ENCODE measurements at regions not wholly inside any gene's neighbourhood (a gene's known extent, or its start where the extent isn't known, plus 50 kb on each side); places are given as distances from the start of the nearest gene placed in this dataset.

- no peak overlapping the region for H2AFZ ChIP-seq (ENCODE audit: low read depth, low read length)
These were observed 286.8 kb upstream of the DDX53 start for GRCh38 chrX:22712942-22713341.

DNA sequence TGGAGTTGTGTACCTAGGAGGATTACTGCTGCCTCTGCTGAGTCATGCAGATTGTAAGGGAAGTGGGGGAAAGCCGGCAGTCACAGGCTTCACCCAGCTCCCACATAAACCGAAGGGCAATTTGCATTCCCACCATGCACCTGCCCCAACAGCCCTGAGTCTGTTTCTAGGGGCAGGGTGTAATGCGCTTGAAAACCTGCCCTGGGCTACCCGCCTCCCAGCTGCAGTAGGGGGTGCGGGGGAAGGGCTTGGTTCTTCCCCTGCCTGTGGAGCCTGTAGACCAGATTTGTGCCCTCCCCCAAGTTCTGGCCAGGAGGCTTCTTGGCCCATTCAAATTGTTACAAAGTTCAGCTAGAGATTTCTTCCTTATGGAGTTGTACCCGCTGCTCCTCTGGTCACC is 269.2 kb upstream of the DDX53 start:
- no peaks in the 10 kb centered on the region for H3K36me3 ChIP-seq (ENCODE audit: insufficient read depth, low read length)
- no peak overlapping the region for H3K4me3 ChIP-seq (ENCODE audit: insufficient read depth, low read depth, low read length)
- no peak for DNase-seq (ENCODE audit: low read depth)

More at GRCh38 chrX:22712942-22713341, 286.8 kb upstream of the DDX53 start:
- FAIRE-seq: no peak
- no peaks in the 10 kb centered on the region for H4K20me1 ChIP-seq (ENCODE audit: insufficient read depth, low read length)
- no peaks in the 10 kb centered on the region for H3K27me3 ChIP-seq (ENCODE audit: insufficient read depth, low read length)
- no peaks in the 10 kb centered on the region for H3K36me3 ChIP-seq (ENCODE audit: insufficient read depth, low read length)
- Mint-ChIP-seq H3K27me3 (ENCODE audit: low read depth, unreplicated experiment) (no peaks in the 10 kb centered on the region), H3K27ac (ENCODE audit: unreplicated experiment) (no peak overlapping the region), H3K4me1 (ENCODE audit: low read depth, unreplicated experiment) (no peaks in the 10 kb centered on the region), H3K36me3 (ENCODE audit: low read depth, unreplicated experiment) (no peaks in the 10 kb centered on the region), H3K4me3 (ENCODE audit: unreplicated experiment) (no peak overlapping the region), H3K9me3 (ENCODE audit: unreplicated experiment) (no peaks in the 10 kb centered on the region)
- H3K4me1 ChIP-seq (ENCODE audit: insufficient read depth, low read length): no peaks in the 10 kb centered on the region
- no peak overlapping the region for H3K4me3 ChIP-seq (ENCODE audit: insufficient read depth, low read depth, low read length)
- TF ChIP-seq, protein P1, sequence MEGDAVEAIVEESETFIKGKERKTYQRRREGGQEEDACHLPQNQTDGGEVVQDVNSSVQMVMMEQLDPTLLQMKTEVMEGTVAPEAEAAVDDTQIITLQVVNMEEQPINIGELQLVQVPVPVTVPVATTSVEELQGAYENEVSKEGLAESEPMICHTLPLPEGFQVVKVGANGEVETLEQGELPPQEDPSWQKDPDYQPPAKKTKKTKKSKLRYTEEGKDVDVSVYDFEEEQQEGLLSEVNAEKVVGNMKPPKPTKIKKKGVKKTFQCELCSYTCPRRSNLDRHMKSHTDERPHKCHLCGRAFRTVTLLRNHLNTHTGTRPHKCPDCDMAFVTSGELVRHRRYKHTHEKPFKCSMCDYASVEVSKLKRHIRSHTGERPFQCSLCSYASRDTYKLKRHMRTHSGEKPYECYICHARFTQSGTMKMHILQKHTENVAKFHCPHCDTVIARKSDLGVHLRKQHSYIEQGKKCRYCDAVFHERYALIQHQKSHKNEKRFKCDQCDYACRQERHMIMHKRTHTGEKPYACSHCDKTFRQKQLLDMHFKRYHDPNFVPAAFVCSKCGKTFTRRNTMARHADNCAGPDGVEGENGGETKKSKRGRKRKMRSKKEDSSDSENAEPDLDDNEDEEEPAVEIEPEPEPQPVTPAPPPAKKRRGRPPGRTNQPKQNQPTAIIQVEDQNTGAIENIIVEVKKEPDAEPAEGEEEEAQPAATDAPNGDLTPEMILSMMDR (IDR thresholded peaks at IDR 0.05; ENCODE audit: insufficient read depth, low read depth, low read length): no peak
- no peak for TF ChIP-seq EZH2 (IDR thresholded peaks at IDR 0.05; ENCODE audit: insufficient read depth, low read length)
- no peak overlapping the region for H3K4me2 ChIP-seq (ENCODE audit: low read length)
- H3K79me2 ChIP-seq (ENCODE audit: insufficient read depth, low read length): no peaks in the 10 kb centered on the region
- H3K9ac ChIP-seq (ENCODE audit: low read length): no peak overlapping the region
- H3K9me3 ChIP-seq (ENCODE audit: insufficient read depth, low read depth, low read length): no peaks in the 10 kb centered on the region
- DNase-seq (ENCODE audit: low read depth): no peak
- no peak overlapping the region for H3K27ac ChIP-seq (ENCODE audit: low read depth, low read length)

DNA sequence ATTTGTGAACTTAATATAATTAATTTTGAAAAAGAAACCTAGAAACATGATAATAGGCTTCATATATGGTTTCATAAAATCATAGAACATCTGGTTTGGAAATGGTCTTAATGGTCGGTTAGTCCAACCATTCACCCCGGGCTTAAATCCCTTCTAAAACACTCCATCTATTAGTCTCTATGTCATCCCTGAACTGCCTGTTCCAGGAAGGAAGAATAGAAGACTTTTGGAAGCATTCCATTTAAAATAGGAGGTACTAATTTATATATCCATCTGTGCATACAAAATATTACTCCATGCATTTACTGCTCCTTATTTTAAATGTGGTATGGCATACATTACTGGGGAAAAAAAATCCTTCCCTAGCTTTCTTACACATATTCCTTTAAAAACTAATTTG is 262.2 kb upstream of the DDX53 start:
- no peaks in the 10 kb centered on the region for H3K36me3 ChIP-seq (ENCODE audit: insufficient read depth, low read length)
- H3K27ac ChIP-seq (ENCODE audit: low read depth, low read length): no peak overlapping the region
- H3K27me3 ChIP-seq (ENCODE audit: insufficient read depth, low read length): no peaks in the 10 kb centered on the region
- no peak overlapping the region for H3K4me2 ChIP-seq (ENCODE audit: low read length)
- H3K79me2 ChIP-seq (ENCODE audit: insufficient read depth, low read length): no peaks in the 10 kb centered on the region
- no peaks in the 10 kb centered on the region for H3K27me3 Mint-ChIP-seq (ENCODE audit: low read depth, unreplicated experiment)
- H3K4me3 ChIP-seq (ENCODE audit: insufficient read depth, low read depth, low read length): no peak overlapping the region
- H4K20me1 ChIP-seq (ENCODE audit: insufficient read depth, low read length): no peaks in the 10 kb centered on the region
- FAIRE-seq (peak; percentile 100), DNase-seq (ENCODE audit: low read depth) (no peak)
- no peaks in the 10 kb centered on the region for H3K36me3 Mint-ChIP-seq (ENCODE audit: low read depth, unreplicated experiment)
- no peaks in the 10 kb centered on the region for H3K4me1 Mint-ChIP-seq (ENCODE audit: low read depth, unreplicated experiment)
- H2AFZ ChIP-seq (ENCODE audit: low read depth, low read length): no peak overlapping the region
- no peak overlapping the region for H3K27ac Mint-ChIP-seq (ENCODE audit: unreplicated experiment)
- TF ChIP-seq EZH2 (IDR thresholded peaks at IDR 0.05; ENCODE audit: insufficient read depth, low read length): no peak
- TF ChIP-seq, protein P1 (IDR thresholded peaks at IDR 0.05; ENCODE audit: insufficient read depth, low read depth, low read length): no peak
- H3K4me3 Mint-ChIP-seq (ENCODE audit: unreplicated experiment): no peak overlapping the region
- H3K9me3 Mint-ChIP-seq (ENCODE audit: unreplicated experiment): no peaks in the 10 kb centered on the region
- H3K9ac ChIP-seq (ENCODE audit: low read length): no peak overlapping the region
- no peaks in the 10 kb centered on the region for H3K4me1 ChIP-seq (ENCODE audit: insufficient read depth, low read length)
- no peaks in the 10 kb centered on the region for H3K9me3 ChIP-seq (ENCODE audit: insufficient read depth, low read depth, low read length)

More for the DNA sequence above, 269.2 kb upstream of the DDX53 start:
- H3K27me3 ChIP-seq (ENCODE audit: insufficient read depth, low read length): no peaks in the 10 kb centered on the region
- TF ChIP-seq, protein P1 (IDR thresholded peaks at IDR 0.05; ENCODE audit: insufficient read depth, low read depth, low read length): no peak
- no peak for TF ChIP-seq EZH2 (IDR thresholded peaks at IDR 0.05; ENCODE audit: insufficient read depth, low read length)
- Mint-ChIP-seq H3K27me3 (ENCODE audit: low read depth, unreplicated experiment) (no peaks in the 10 kb centered on the region), H3K27ac (ENCODE audit: unreplicated experiment) (no peak overlapping the region), H3K4me1 (ENCODE audit: low read depth, unreplicated experiment) (no peaks in the 10 kb centered on the region), H3K4me3 (ENCODE audit: unreplicated experiment) (no peak overlapping the region), H3K9me3 (ENCODE audit: unreplicated experiment) (no peaks in the 10 kb centered on the region), H3K36me3 (ENCODE audit: low read depth, unreplicated experiment) (no peaks in the 10 kb centered on the region)
- no peaks in the 10 kb centered on the region for H3K4me1 ChIP-seq (ENCODE audit: insufficient read depth, low read length)
- H3K79me2 ChIP-seq (ENCODE audit: insufficient read depth, low read length): no peaks in the 10 kb centered on the region
- no peaks in the 10 kb centered on the region for H4K20me1 ChIP-seq (ENCODE audit: insufficient read depth, low read length)
- no peak overlapping the region for H3K27ac ChIP-seq (ENCODE audit: low read depth, low read length)
- FAIRE-seq: no peak
- no peak overlapping the region for H3K4me2 ChIP-seq (ENCODE audit: low read length)
- H3K9ac ChIP-seq (ENCODE audit: low read length): no peak overlapping the region
- no peak overlapping the region for H2AFZ ChIP-seq (ENCODE audit: low read depth, low read length)
- H3K9me3 ChIP-seq (ENCODE audit: insufficient read depth, low read depth, low read length): no peaks in the 10 kb centered on the region

All from astrocyte (in vitro differentiated cells and primary cell).